NCI-H2081 treated with DMSO at 0.1 percent for 48 hours (cell line): ENCODE measurements at regions not wholly inside any gene's neighbourhood (a gene's known extent, or its start where the extent isn't known, plus 50 kb on each side); places are given as distances from the start of the nearest gene placed in this dataset.

Experiments
- DNase-seq: peaks from one replicate; lab custom pipeline; 2025; lab: John Stamatoyannopoulos, UW

DNA sequence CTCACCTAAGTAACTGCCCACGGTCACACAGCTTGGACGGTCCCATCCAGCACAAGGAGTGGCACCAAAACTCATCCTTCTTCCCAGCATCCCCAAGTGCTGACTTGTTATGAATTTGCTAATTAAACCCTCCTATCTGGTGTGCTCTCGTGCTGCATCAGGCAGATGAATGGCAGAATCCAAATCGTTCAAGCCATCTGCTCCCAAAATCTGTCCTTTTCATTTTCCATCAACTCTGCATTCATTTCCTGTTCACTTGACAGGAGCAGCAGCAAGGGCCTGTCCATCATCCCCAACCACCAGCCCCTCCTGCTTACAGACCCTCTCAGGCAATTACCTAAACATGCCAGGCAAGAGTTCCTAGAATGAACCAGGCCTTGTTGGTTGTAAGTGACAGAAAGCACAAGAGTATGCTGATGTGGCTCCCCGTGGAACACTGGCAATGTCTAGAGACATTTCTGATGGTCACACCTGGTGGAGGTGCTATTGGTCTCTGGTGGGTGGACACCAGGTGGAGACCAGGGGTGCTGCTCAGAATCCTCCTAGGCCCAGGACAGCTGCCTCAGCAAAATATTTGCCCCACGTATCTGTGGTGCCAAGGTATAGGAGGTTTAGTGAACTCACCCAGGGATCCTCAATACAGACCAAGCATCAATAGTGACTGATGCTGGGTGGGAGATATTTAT is 832.5 kb downstream of the TBC1D22A start:
- DNase-seq, result no peak

DNA sequence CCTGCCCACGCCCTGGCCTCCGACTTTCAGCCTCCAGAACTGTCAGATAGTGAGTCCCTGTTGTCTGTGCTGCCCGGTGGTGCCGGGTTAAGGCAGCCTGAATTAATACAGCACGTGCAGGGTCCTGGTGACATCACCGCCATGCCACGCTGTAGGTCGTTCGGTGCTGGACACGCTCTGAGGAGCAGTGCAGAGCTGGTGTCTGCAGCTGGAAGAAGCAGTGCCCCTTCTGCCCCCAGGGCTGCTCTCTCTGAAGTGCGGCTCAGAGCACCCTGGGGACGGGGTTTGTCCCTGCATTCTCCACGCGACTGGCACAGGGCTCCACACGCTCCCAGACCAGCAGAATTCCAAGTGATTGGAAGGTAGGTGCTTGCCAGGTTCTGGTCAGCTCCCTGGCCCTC is 831.5 kb downstream of the TBC1D22A start:
- no peak for DNase-seq

- DNase-seq, result no peak
Observed at GRCh38 chr22:47593291-47593690, 830.8 kb downstream of the TBC1D22A start.

DNA sequence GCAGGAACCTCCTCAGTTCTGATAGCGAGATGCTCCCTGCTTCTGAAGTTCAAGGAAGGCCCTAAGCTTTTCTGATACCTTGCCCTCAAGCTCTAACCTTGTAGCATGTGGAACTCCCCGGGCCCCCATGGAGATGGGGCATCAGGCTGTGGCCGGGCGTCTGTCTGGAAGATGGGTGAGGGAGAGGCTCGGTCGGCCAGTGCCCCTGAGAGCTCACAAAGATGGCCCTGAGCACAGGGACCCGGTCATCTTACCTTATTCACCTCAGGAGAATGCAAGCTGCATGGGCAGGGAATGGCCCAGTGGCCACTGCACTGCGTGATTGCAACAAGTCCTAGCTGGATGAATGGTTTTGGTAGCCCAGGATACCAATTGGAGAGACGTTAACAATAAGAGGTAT is 830.3 kb downstream of the TBC1D22A start:
- DNase-seq, result no peak

DNA sequence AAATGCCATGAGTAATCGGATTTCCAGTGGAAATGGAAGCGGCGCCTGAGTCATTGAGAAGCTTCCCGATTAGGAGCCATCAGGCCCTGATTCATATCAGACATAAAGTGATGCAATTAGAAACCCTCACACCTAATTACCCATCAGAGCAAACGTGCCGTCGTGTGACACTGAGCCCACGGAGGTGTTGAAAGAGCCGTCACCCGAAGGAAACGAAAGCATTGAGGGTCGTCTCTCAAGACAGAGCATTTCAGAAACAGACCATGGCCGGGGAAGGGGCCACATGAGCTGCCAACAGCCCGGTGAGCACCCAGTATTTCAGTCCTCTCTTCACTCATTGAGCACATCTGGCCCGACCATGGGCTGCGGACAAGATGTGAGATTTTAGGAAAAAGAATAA is 829.3 kb downstream of the TBC1D22A start:
- no peak for DNase-seq

- no peak for DNase-seq
Observed at GRCh38 chr22:47591016-47591415, 828.6 kb downstream of the TBC1D22A start.

DNA sequence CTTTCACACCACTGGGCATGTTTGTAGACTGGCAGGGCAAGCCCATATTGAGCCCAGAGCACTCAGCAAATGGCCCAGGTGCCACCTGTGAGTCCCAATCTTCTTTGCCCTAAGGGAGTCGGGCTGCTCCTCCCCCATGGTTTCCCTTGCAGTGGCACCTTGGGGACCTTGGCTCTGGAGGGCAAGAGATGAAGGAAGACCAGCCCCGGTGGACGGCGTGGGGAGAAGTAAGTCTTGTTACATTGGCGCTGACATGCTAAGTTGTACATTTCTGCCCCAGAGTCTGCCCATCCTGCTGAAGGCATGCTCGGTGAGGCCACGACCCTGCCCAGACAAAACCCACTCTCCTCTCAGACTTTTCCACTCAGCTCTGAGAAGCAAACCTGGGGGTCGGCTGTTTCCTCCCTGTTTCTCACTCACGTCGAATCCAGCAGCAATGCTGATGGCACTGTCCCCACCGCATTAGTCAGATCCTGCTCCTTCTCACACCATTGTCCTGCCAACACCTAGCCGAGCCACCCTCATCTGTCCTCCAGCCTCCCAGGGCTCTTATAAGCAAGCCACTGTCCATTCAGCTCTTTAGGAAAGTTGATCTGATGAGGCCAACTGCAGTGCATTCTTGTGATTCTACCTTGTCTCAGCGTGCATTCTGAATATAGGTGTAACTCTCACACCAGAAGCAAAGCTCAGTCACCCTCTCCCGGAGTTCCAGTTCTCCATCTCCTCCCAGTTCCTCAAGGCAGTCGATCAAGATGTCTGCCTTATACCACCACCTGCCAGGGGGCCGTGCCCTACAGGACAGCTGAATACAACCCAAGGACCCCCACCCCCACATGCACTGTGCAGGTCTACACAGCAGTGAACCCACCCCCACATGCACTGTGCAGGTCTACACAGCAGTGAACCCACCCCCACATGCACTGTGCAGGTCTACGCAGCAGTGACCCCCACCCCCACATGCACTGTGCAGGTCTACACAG is 827.1 kb downstream of the TBC1D22A start:
- DNase-seq, result no peak

DNA sequence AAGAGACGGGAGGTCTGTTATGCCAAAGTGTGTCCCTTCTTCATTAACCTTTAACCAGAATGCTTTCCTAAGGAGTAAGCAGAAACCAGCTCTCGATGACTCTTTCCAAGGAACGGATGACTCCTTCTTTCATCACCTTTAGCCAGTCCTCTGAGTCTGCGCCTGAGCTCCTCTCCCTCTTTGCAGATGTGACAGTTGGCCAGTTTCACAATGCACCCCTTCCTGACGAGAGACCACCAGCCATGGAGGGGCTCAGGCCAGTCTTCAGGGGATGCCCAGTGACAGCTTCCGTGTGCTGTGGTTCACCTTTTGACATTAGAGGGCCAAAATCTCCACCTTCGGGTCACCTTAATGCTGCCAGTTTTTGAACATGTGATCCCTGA is 826.1 kb downstream of the TBC1D22A start:
- no peak for DNase-seq

- no peak for DNase-seq
Observed at GRCh38 chr22:47587861-47588577, 825.6 kb downstream of the TBC1D22A start.

DNA sequence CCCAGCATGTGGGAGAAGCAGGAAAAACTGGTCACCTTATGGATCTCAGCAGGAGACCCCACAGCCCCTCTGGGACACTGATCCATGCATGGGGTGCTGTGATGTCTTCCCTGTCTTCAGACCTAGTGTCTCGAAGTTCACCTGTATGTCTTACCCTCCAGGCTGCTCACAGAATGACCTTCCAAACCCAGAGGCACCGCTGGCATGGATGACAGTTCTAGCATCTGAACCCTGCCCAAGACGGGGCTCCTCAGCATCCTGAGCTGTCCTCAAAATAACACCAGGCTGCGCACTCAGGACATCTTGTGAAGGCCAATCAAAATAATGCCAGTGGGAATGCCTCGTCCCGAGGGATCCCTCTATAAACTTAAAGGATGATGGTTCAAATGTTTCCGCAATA is 824.9 kb downstream of the TBC1D22A start:
- no peak for DNase-seq

DNA sequence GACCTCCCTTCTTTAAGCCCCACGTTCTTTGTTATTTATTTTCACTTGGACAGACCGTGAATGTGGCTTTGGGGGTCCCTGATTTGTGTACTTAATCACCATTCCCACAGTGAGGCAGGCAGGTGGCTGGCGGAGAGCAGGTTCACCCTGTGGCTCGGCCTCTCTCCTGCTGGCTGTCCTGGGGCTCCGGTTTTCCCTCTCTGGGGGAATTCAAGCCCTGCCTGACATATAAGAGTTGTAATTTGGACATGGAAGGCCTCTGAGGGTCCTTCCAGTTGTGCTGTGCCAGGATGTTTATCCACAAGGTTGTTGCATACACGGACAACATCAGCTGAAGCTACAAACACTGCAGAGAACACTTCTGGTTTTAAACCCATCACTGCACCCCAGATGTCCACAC is 824.5 kb downstream of the TBC1D22A start:
- no peak for DNase-seq

GRCh38 chr22:47586038-47586437 is 823.6 kb downstream of the TBC1D22A start:
- no peak for DNase-seq

- no peak for DNase-seq
Observed at GRCh38 chr22:47583959-47584562, 821.6 kb downstream of the TBC1D22A start.

DNA sequence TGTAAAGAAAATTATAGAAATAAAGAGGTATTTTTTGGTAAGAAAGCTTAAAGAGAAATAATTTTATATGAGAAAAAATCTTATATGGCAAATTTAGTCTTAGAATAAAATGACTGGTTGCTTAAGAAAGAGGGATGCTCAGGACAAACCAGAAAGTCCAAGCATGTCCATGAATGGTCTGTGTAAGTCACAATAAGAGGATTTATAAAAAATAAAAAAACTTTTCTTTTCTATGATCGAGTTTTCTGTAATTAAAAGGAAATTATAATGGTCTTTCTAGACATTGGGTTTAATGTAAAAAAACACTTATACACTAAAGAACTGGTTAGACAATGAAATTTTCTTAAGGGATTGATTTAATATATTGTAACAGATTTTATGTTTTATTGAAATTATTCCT is 819.6 kb downstream of the TBC1D22A start:
- DNase-seq, result no peak

- no peak for DNase-seq
Observed at GRCh38 chr22:47580121-47580520, 817.7 kb downstream of the TBC1D22A start.

GRCh38 chr22:47576908-47577307 is 814.5 kb downstream of the TBC1D22A start:
- DNase-seq, result no peak

DNA sequence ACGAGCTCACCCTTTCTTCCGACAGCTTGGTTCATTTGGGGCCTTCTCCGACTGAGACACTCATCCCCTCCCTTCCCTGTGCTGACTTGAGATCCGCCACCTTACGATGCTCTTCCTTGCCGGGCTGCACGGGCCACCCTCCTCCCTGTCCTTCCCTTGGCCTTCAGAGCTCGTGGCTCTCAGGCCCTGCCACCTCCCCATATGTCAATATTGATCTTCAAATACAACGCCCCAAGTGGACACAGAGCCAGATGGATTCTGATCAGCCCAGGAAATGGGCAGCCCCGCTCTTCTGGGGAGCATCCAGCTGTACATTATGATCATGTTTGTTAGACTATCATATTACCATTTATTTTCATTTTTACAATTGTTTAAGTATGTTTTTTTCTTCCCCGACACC is 812.8 kb downstream of the TBC1D22A start:
- no peak for DNase-seq

- no peak for DNase-seq
Observed at GRCh38 chr22:47574556-47574955, 812.1 kb downstream of the TBC1D22A start.

GRCh38 chr22:47573141-47573540 is 810.7 kb downstream of the TBC1D22A start:
- DNase-seq, result no peak

GRCh38 chr22:47572443-47572842 is 810.0 kb downstream of the TBC1D22A start:
- DNase-seq, result no peak

- no peak for DNase-seq
Observed at GRCh38 chr22:47571616-47572015, 809.2 kb downstream of the TBC1D22A start.

- DNase-seq, result no peak
Observed at GRCh38 chr22:47570851-47571250, 808.4 kb downstream of the TBC1D22A start.
